ENCODE measurements at regions not wholly inside any gene's neighbourhood (a gene's known extent, or its start where the extent isn't known, plus 50 kb on each side); places are given as distances from the start of the nearest gene placed in this dataset.

- TF ChIP-seq CTCF (IDR thresholded peaks at IDR 0.05) (no peak), POLR2AphosphoS5 (IDR thresholded peaks at IDR 0.05) (no peak), EP300 (IDR thresholded peaks at IDR 0.05) (no peak)
These were observed 1866.9 kb upstream of the PIK3C3 start for GRCh38 chr18:40088130-40088529.
